ENCODE measurements at regions not wholly inside any gene's neighbourhood (a gene's known extent, or its start where the extent isn't known, plus 50 kb on each side); places are given as distances from the start of the nearest gene placed in this dataset.

DNA sequence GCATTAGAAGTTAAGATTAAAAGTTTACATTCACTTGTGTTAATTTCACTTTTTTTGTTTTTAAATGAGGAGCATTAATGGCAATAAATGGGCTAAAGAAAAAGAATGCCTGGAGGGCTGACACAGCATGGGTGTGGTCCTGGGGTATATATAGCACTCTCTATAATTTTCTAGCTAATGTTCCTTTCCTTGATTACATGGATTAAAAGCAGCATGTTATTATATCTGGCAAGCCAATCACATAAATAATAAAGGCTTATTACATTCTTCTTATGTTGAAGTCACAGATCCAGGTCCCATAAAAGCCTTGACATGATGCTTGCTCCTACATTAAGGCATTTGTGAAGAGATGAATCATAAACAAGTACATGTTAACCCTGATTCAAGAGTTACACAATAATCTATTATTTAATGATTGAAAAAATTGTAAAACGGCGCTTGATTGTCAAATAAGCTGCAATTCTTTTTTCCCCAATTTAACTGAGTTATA, 91.4 kb downstream of the LYPLAL1 start:
- no peak for DNase-seq

GRCh38 chr1:219264561-219264960, 90.9 kb downstream of the LYPLAL1 start:
- DNase-seq: no peak

All from T1000 (cell line).